Right lobe of liver (tissue), 4 donors: ENCODE measurements at regions not wholly inside any gene's neighbourhood (a gene's known extent, or its start where the extent isn't known, plus 50 kb on each side); places are given as distances from the start of the nearest gene placed in this dataset.
"Not testable (repeated sequence)": the region's sequence is repeated elsewhere in the genome, so short reads cannot be mapped to it uniquely, and the experiment has no call there.

Experiments
- POLR2A ChIP-seq: fragments of 450-650 bp; IDR thresholded peaks from one replicate; pipeline ENCODE4 v1.6.1; 2017; ENCODE audit warnings: antibody characterized with exemption, mild to moderate bottlenecking
- TF ChIP-seq, protein P1 (sequence below), 4 donors: fragments of 200-600 bp in 3 of 4; fragments of 450-650 bp in 1 of 4; IDR thresholded peaks; one replicate each; pipeline versions ENCODE4 v1.5.1 to v1.8.0; 2016 to 2022; ENCODE audit warnings: antibody characterized with exemption in 4 of 4, mild to moderate bottlenecking in 2 of 4
- donor health status: DM: no; HTN: no; CAD: no.
- donor health status: DM: no; HTN: no; CAD: no.
- donor health status: DM: no; HTN: yes; CAD: no.

DNA sequence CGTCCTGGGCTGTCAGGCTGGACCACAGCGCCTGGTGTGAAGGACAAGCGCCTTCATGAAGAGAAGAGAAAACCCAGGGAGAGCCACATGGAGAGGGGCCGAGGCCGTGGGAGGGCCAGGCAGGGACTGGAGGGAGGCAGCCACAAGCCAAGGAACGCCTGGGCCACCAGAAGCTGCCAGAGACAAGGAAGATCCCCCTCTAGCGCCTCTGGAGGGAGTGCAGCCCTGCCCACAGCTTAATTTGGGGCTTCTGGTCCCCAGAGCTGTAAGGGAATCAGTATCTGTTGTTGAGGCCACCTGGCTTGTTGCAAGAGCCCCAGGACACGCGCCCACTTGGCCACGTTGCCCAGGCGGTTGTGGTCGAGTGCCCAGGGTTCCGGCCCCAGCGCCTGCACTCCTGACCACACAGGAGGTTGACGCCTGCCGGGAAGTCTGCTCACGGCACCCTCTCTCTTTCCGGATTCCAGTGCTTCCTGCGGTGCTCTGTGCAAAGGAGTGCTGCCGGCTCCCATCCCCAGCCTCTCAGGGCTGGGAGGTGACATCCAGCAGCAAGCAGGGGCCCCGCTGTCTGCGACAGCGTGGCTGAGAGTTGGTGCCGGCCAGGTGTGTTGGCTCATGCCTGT is 4431.0 kb upstream of the TPTE start:
- TF ChIP-seq POLR2A: not testable (repeated sequence)
- TF ChIP-seq, protein P1, sequence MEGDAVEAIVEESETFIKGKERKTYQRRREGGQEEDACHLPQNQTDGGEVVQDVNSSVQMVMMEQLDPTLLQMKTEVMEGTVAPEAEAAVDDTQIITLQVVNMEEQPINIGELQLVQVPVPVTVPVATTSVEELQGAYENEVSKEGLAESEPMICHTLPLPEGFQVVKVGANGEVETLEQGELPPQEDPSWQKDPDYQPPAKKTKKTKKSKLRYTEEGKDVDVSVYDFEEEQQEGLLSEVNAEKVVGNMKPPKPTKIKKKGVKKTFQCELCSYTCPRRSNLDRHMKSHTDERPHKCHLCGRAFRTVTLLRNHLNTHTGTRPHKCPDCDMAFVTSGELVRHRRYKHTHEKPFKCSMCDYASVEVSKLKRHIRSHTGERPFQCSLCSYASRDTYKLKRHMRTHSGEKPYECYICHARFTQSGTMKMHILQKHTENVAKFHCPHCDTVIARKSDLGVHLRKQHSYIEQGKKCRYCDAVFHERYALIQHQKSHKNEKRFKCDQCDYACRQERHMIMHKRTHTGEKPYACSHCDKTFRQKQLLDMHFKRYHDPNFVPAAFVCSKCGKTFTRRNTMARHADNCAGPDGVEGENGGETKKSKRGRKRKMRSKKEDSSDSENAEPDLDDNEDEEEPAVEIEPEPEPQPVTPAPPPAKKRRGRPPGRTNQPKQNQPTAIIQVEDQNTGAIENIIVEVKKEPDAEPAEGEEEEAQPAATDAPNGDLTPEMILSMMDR (IDR thresholded peaks at IDR 0.05): not testable (repeated sequence)
